GM12874 (cell line): ENCODE measurements at regions not wholly inside any gene's neighbourhood (a gene's known extent, or its start where the extent isn't known, plus 50 kb on each side); places are given as distances from the start of the nearest gene placed in this dataset.

ENCODE experiments used
- CTCF ChIP-seq: IDR thresholded peaks from 2 replicates; pipeline ENCODE4 v1.5.1; 2011; ENCODE audit warnings: low read depth, mild to moderate bottlenecking, control low read depth, low read length, moderate library complexity; ENCODE audit not compliant: insufficient read depth

DNA sequence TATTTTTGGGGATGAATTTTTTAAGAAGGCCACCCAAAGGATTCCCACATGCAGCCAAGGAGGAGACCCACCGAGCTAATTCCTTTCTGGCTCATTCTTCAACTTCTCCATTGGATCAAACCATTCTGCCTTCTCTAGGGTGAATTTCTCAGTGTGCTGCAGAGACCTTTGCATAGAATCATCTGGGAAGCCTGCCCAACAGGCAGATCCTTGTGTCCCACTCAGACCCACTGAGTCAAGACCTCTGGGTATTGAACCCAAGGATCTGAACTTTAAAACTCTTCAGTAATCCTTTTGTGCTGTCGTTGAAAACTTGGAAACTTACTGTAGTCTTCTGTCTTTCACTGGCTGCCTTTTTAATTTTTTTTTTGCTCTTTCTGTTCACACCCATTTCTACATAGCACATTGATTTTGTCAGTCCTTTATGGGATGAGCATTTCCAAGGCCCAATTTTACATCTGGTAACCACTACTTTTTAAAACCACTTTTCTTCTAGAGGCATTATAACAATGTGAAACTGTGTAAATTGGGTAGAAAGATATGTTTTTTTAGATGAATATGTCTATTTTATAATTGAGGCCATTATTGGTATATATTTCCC lies 120.2 kb downstream of the TSN start:
- no peak for TF ChIP-seq CTCF

DNA sequence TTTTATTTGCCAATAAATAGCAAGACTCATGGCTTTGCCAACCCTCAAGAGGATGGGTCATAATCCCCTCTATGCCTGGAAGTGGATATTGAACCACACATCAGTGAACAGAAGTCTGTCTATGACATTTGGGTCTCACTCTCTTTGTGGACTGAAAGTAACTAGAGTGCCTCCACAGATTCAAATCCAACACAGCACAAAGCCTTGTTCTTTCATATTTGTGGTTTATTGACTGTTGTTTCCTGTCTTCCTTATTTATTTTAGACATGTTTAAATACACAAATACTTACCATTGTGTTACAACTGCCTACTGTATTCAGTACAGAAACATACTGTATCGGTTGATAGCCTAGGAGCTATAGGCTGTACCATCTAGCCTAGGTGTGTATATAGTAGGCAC lies 121.9 kb downstream of the TSN start:
- no peak for TF ChIP-seq CTCF

- TF ChIP-seq CTCF: no peak
Observed at GRCh38 chr2:121880283-121880682, 124.8 kb downstream of the TSN start.

DNA sequence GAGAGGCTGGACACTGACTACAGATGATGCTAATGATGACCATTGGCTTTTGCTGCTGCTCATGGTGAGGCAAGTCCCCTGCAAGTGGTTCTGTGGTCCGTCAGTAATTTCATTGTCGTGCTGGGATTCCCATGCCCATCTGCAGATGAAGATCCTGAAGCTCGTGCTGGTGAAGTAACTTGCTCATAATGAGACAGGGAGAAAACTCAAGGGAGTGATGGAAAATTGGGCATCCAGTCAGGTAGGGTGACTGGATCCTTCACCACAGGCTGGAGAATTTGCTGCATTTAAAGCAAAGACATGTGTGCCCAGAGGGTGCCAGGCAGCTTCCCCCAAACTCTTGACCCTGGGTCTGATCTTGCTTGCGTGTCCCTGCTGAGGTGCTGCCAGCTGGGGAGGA lies 125.6 kb downstream of the TSN start:
- no peak for TF ChIP-seq CTCF

DNA sequence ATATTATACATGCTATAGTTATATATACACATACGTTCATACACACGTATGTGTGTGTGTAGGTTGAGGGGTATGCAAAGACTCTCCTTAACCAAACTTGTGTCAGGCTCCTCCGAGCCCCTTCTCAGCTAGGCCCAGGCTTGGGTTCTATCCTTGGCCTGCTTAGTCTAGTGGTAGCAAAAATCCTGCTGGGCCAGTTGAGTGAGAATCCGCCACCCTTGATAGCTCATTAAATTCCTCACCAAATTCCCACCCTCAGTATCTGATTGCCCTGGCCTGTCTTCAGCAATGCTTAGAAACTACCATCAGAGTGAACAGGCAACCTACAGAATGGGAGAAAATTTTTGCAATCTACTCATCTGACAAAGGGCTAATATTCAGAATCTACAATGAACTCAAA lies 126.5 kb downstream of the TSN start:
- TF ChIP-seq CTCF: no peak

DNA sequence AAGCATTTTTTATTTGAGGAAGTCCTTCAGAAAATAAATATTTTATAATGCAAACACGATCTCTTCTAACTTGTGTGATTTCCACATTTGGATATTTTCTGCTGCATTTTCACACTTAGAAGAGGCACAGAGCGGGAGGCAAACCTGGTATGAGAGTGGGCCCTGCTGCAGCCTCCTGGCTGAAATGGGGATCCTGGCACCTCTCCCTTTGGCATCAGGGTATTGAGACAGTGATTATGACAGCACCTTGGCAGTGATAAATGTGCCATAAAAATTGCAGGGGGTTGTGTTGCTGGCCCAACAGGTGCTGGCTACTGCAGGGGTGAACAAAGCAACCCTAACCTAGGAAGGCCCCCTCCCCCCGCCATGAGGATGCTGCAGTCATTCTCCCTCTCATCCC lies 128.6 kb downstream of the TSN start:
- no peak for TF ChIP-seq CTCF

- no peak for TF ChIP-seq CTCF
Observed at GRCh38 chr2:121884511-121884921, 129.1 kb downstream of the TSN start.

GRCh38 chr2:121886059-121886458 lies 130.6 kb downstream of the TSN start:
- no peak for TF ChIP-seq CTCF
